Natural killer cell (primary cell): ENCODE measurements at regions not wholly inside any gene's neighbourhood (a gene's known extent, or its start where the extent isn't known, plus 50 kb on each side); places are given as distances from the start of the nearest gene placed in this dataset.
"Not testable (repeated sequence)": the region's sequence is repeated elsewhere in the genome, so short reads cannot be mapped to it uniquely, and the experiment has no call there.

Source experiments
- ATAC-seq, 3 donors: fragments of 150-1000 bp in 2 of 3; fragments of 200-7000 bp in 1 of 3; cut with Tn5 transposase; 1 replicate in 1 of 3; 2 replicates in 2 of 3; pipeline ENCODE4 v1.10.0; 2021; ENCODE audit warnings: mild to moderate bottlenecking in 2 of 3, moderate library complexity in 2 of 3
- DNase-seq, 2 donors: peaks; one replicate each; pipeline versions ENCODE4 v3.0.0 to v3.0.0-alpha.2; 2013 to 2021; ENCODE audit warnings: mixed read lengths in 1 of 2
- H3K27ac ChIP-seq: one replicate; pipeline ENCODE4 v1.5.1; 2013; ENCODE audit warnings: mild to moderate bottlenecking, low read length
- H3K27me3 ChIP-seq: one replicate; pipeline ENCODE4 v1.6.1; 2013; ENCODE audit warnings: low read length; ENCODE audit not compliant: control insufficient read depth, insufficient read depth
- H3K36me3 ChIP-seq: one replicate; pipeline ENCODE4 v1.6.1; 2013; ENCODE audit warnings: low read length; ENCODE audit not compliant: control insufficient read depth, insufficient read depth
- H3K4me1 ChIP-seq: one replicate; pipeline ENCODE4 v1.6.1; 2013; ENCODE audit warnings: low read length; ENCODE audit not compliant: control insufficient read depth, insufficient read depth
- H3K4me3 ChIP-seq: one replicate; pipeline ENCODE4 v1.5.1; 2013; ENCODE audit warnings: low read length
- H3K9me3 ChIP-seq: one replicate; pipeline ENCODE4 v1.6.1; 2013; ENCODE audit warnings: low read length; ENCODE audit not compliant: control insufficient read depth, insufficient read depth
- H3K27ac Mint-ChIP-seq, 2 donors: one replicate each; pipeline ENCODE4 v1.8.0; 2022; ENCODE audit warnings: mild to moderate bottlenecking in 2 of 2, mixed read lengths in 2 of 2, moderate library complexity in 1 of 2
- H3K27me3 Mint-ChIP-seq, 2 donors: one replicate each; pipeline ENCODE4 v1.8.0; 2022; ENCODE audit warnings: low read depth in 2 of 2, mixed read lengths in 2 of 2
- H3K36me3 Mint-ChIP-seq: one replicate; pipeline ENCODE4 v1.8.0; 2022; ENCODE audit warnings: mixed read lengths
- H3K4me1 Mint-ChIP-seq, 2 donors: one replicate each; pipeline ENCODE4 v1.8.0; 2022; ENCODE audit warnings: mixed read lengths in 2 of 2
- H3K4me3 Mint-ChIP-seq: one replicate; pipeline ENCODE4 v1.8.0; 2022; ENCODE audit warnings: mild to moderate bottlenecking, moderate library complexity, mixed read lengths
- H3K9me3 Mint-ChIP-seq, 2 donors: one replicate each; pipeline ENCODE4 v1.8.0; 2022; ENCODE audit warnings: mixed read lengths in 2 of 2
- CTCF ChIP-seq: fragments of 200-600 bp; IDR thresholded peaks from one replicate; pipeline ENCODE4 v1.8.0; 2022; ENCODE audit warnings: antibody characterized with exemption
- WGBS: methylation state at CpG from one replicate; pipeline ENCODE4 v1.1.7; 2013; ENCODE audit warnings: missing lambda C conversion rate; ENCODE audit not compliant: insufficient coverage; 5-methylcytosine and 5-hydroxymethylcytosine counted together
- intact Hi-C: fragments of 100-400 bp; cut with micrococcal nuclease; formaldehyde crosslinking; loops from one replicate; pipeline ENCODE4 v1.14.2; 2022

- no peak overlapping the region for H3K27ac Mint-ChIP-seq
- no peaks in the 10 kb centered on the region for H3K9me3 Mint-ChIP-seq
- Histone ChIP-seq H3K9me3 (no peaks in the 10 kb centered on the region), H3K36me3 (no peaks in the 10 kb centered on the region), H3K4me3 (no peak overlapping the region), H3K27ac (no peak overlapping the region), H3K4me1 (no peaks in the 10 kb centered on the region), H3K27me3 (no peaks in the 10 kb centered on the region)
- no peaks in the 10 kb centered on the region for H3K27me3 Mint-ChIP-seq
- WGBS: 56% methylated on average over 12 of the region's 12 CpGs
- H3K36me3 Mint-ChIP-seq: no peaks in the 10 kb centered on the region
- DNase-seq (no peak), ATAC-seq (no peak)
- no peak overlapping the region for H3K4me3 Mint-ChIP-seq
- intact Hi-C loops: no loop called here
- H3K4me1 Mint-ChIP-seq: no peaks in the 10 kb centered on the region
- TF ChIP-seq CTCF: no peak
These were observed 61.7 kb upstream of the SHLD1 start for GRCh38 chr20:5688431-5688972.

GRCh38 chr20:5687884-5688283 is 62.3 kb upstream of the SHLD1 start:
- Histone ChIP-seq H3K27ac (no peak overlapping the region), H3K9me3 (no peaks in the 10 kb centered on the region), H3K27me3 (no peaks in the 10 kb centered on the region), H3K4me3 (no peak overlapping the region), H3K4me1 (no peaks in the 10 kb centered on the region), H3K36me3 (no peaks in the 10 kb centered on the region)
- no peak overlapping the region for H3K4me3 Mint-ChIP-seq
- no peak for ATAC-seq
- TF ChIP-seq CTCF: no peak
- H3K36me3 Mint-ChIP-seq: no peaks in the 10 kb centered on the region
- no peak overlapping the region for H3K27ac Mint-ChIP-seq
- no peak for DNase-seq
- no peaks in the 10 kb centered on the region for H3K27me3 Mint-ChIP-seq
- intact Hi-C loops: no loop called here
- no peaks in the 10 kb centered on the region for H3K9me3 Mint-ChIP-seq
- H3K4me1 Mint-ChIP-seq: no peaks in the 10 kb centered on the region
- WGBS: 68% methylated on average over 4 of the region's 4 CpGs

GRCh38 chr20:5686384-5687105 is 63.7 kb upstream of the SHLD1 start:
- no peaks in the 10 kb centered on the region for H3K9me3 Mint-ChIP-seq
- no peaks in the 10 kb centered on the region for H3K36me3 ChIP-seq
- ATAC-seq (no peak), DNase-seq (no peak)
- H3K27ac ChIP-seq: no peak overlapping the region
- H3K4me1 ChIP-seq: no peaks in the 10 kb centered on the region
- H3K4me1 Mint-ChIP-seq: no peaks in the 10 kb centered on the region
- no peaks in the 10 kb centered on the region for H3K27me3 Mint-ChIP-seq
- H3K4me3 Mint-ChIP-seq: no peak overlapping the region
- no peaks in the 10 kb centered on the region for H3K9me3 ChIP-seq
- H3K27ac Mint-ChIP-seq: no peak overlapping the region
- no peaks in the 10 kb centered on the region for H3K27me3 ChIP-seq
- H3K36me3 Mint-ChIP-seq: no peaks in the 10 kb centered on the region
- no peak overlapping the region for H3K4me3 ChIP-seq
- no peak for TF ChIP-seq CTCF
- 93% methylated on average over 15 of the region's 15 CpGs for WGBS
- intact Hi-C loops: no loop called here

GRCh38 chr20:5682556-5682955 is 67.6 kb upstream of the SHLD1 start:
- DNase-seq, H3K4me1 Mint-ChIP-seq, H3K36me3 ChIP-seq, H3K9me3 Mint-ChIP-seq, H3K4me3 ChIP-seq, H3K27me3 Mint-ChIP-seq, H3K27ac ChIP-seq, H3K4me1 ChIP-seq, H3K9me3 ChIP-seq, H3K4me3 Mint-ChIP-seq, intact Hi-C loops, H3K36me3 Mint-ChIP-seq, ATAC-seq, H3K27me3 ChIP-seq, H3K27ac Mint-ChIP-seq: not testable (repeated sequence)
- WGBS: 0% methylated on average over 1 of the region's 2 CpGs
